T-helper 17 cell (primary cell): ENCODE measurements at regions not wholly inside any gene's neighbourhood (a gene's known extent, or its start where the extent isn't known, plus 50 kb on each side); places are given as distances from the start of the nearest gene placed in this dataset.

Experiments used
- ATAC-seq: fragments of 150-1000 bp; cut with Tn5 transposase; 2 replicates; pipeline ENCODE4 v1.10.0; 2021; ENCODE audit warnings: mild to moderate bottlenecking, moderate library complexity
- DNase-seq, 3 donors: peaks; one replicate each; pipeline versions ENCODE4 v3.0.0 to v3.0.0-alpha.2; 2020 to 2021
- H3K9me3 ChIP-seq: one replicate; pipeline ENCODE4 v1.7.0; 2013; ENCODE audit warnings: low read length, mild to moderate bottlenecking; ENCODE audit not compliant: control insufficient read depth, poor library complexity, severe bottlenecking
- H3K27ac Mint-ChIP-seq: one replicate; pipeline ENCODE4 v1.8.0; 2022; ENCODE audit warnings: mild to moderate bottlenecking, moderate library complexity, mixed read lengths
- H3K27me3 Mint-ChIP-seq: one replicate; pipeline ENCODE4 v1.8.0; 2022; ENCODE audit warnings: mixed read lengths
- H3K36me3 Mint-ChIP-seq: one replicate; pipeline ENCODE4 v1.8.0; 2022; ENCODE audit warnings: low read depth, mixed read lengths
- H3K4me1 Mint-ChIP-seq: one replicate; pipeline ENCODE4 v1.8.0; 2022; ENCODE audit warnings: mild to moderate bottlenecking, mixed read lengths
- H3K4me3 Mint-ChIP-seq: one replicate; pipeline ENCODE4 v1.8.0; 2022; ENCODE audit warnings: mild to moderate bottlenecking, moderate library complexity, mixed read lengths

DNA sequence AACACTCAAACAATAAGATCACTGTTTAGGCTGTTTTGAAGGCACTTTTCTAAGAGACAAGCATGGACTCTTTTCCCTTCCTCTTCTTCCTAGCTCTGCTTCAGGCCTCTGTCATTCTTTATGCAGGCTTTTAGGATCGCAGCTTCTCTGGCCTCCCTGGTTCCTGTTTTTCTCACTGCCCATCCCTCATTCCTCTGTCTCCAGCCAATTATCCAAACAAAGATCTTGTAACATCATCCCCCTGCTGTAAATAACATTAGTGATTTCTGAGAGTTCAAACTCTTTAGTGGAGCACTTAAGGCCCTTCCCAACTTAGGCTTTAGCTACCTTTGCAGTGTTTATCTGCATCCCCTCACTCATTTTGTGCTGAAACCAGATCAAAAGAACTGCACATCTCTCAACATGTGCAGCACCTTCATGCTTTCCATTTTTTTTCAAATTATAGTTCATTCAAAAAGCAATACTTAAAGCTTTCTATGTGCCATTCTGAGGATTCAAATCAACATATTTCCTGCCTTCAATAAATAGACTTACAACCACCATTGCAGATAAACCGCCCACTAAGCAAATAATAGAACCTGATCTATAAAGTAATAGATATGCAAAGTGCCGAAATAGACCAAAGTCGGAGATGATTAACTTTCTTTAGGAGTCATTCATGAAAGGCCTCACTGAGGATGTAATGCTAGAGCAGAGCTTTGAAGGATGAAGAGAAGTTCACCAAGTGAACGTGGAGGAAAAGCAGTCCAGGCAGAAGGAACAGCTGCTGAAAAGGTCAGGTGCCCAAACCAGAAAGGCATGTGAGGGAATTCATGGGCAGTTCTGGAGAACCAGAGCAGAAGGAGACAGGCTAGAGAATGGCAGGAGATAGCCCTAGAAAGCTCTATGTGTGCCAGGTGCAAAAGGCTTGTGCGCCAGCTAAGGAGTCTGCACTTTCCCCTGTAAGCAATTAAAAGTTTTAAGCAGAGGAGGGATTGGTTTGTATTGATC lies 95.8 kb upstream of the ZNF366 start:
- no peak for ATAC-seq
- peaks cover 9% of the 10 kb centered on the region for H3K27me3 Mint-ChIP-seq
- H3K36me3 Mint-ChIP-seq, result no peaks in the 10 kb centered on the region

DNA sequence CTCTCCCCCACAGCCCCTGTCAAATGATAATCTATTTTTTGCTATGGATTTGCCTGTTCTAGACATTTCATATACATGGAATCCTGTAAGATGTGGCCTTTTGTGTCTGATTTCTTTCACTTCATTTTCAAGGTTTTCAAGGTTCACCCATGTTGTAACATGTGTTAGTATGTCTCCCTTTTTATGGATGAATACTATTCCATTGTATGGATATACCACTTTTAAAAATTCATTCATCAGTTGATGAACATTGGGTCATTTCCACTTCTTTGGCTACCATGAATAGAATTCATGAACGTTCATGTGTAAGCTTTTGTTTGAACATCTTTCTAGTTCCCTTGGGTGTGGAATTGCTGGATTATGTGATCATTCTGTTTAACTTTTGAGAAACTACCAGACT lies 94.7 kb upstream of the ZNF366 start:
- DNase-seq, result no peak
- no peak for ATAC-seq
- Mint-ChIP-seq H3K4me1 (peaks cover 2% of the 10 kb centered on the region), H3K36me3 (no peaks in the 10 kb centered on the region), H3K27me3 (peaks cover 9% of the 10 kb centered on the region), H3K27ac (no peak overlapping the region), H3K4me3 (no peak overlapping the region)
- no peaks in the 10 kb centered on the region for H3K9me3 ChIP-seq

More for the DNA sequence above, 95.8 kb upstream of the ZNF366 start:
- DNase-seq, result no peak
- Mint-ChIP-seq H3K4me1 (peaks cover 2% of the 10 kb centered on the region), H3K4me3 (no peak overlapping the region), H3K27ac (no peak overlapping the region)
- no peaks in the 10 kb centered on the region for H3K9me3 ChIP-seq

DNA sequence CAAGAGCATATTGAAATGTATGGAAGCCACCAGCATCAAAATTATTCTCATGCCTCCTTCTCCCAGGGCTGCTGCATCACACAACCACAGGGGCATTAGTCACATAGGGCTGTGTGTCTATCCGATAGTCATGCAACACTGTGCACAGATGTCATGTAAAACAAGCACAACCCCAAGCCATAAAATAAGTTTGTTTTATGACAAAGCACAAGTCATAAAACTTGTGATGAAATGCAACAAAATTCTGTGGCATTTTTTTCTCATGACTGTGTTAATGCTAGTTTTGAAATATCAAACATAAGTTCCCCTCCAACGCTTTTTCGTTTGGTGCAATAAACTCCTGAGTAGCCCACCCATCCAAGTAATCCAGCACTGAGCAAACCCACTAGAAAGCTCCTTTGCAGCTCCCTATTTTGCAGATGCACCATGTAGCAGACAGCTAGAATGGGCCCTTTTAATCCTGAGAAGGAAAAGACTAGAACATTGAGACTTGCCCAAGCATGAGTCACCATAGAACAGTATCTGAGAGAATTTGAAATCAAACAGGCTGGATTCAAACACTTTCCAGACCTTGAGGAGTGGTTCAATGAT lies 93.3 kb upstream of the ZNF366 start:
- Mint-ChIP-seq H3K27me3 (peaks cover 4% of the 10 kb centered on the region), H3K4me3 (no peak overlapping the region), H3K4me1 (peaks cover 2% of the 10 kb centered on the region), H3K27ac (no peak overlapping the region), H3K36me3 (no peaks in the 10 kb centered on the region)
- H3K9me3 ChIP-seq, result no peaks in the 10 kb centered on the region
- ATAC-seq (no peak), DNase-seq (no peak)

DNA sequence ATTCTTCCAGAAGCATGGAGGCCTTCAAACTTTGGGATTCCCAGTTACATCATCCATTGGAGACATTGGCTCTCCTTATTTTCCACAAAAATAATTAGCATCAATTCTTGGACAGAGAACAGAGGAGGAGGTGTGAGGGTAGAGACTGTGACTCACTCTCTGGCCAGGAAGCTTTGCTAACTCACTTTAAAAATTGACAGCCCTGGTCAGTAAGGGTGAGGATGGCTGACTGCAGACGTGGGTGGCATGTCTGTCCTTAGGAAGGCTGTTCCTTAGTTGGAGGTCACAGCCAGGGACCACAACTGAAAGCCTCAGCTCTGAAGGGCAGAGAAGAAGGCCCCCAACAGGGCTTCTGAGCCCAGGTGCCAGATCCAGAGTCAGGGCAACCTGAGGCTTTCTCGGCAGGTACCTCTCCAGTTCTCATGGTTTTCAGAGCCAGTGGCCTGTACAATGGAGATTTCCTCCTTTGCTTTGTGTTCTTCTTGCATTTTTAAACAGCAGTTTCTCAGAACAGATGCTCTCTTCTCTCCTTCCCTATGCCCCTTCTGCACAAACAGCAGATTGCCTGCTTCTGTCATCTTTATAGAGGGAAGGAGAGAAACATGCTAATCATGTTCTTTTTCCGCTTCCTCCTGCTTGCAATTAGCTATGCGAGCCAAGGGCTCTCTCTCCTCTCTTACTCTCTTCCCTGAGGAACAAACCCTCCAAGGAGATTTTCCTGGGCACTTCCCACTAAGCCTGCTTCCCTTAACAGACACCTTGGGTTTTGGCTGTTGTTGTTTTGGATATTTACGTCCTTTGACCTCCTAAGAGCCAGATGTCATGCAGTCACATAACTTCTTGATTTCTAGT lies 92.5 kb upstream of the ZNF366 start:
- no peaks in the 10 kb centered on the region for H3K36me3 Mint-ChIP-seq
- H3K27me3 Mint-ChIP-seq, result peaks cover 7% of the 10 kb centered on the region
- H3K4me1 Mint-ChIP-seq, result peaks cover 2% of the 10 kb centered on the region
- no peaks in the 10 kb centered on the region for H3K9me3 ChIP-seq
- no peak overlapping the region for H3K27ac Mint-ChIP-seq
- ATAC-seq (no peak), DNase-seq (no peak)
- H3K4me3 Mint-ChIP-seq, result no peak overlapping the region

DNA sequence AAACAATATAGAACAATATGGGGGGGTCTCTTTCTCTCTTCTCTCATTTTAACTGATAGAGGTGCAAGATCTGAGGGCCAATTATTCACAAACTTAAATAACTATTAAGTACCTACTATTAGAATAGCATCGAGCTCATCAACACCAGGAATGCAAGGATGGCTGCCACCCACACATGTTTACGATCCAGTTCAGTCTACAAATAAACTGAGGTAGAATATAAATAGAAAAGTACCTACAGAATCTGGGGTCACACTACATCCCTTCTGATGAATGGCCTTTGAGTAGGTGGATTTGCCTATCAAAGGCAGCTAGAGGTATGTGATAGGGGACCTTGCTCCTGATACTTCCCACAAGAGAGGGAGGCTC lies 91.8 kb upstream of the ZNF366 start:
- Mint-ChIP-seq H3K4me1 (peaks cover 2% of the 10 kb centered on the region), H3K27ac (no peak overlapping the region), H3K36me3 (no peaks in the 10 kb centered on the region), H3K27me3 (peaks cover 14% of the 10 kb centered on the region), H3K4me3 (no peak overlapping the region)
- DNase-seq (no peak), ATAC-seq (no peak)
- no peaks in the 10 kb centered on the region for H3K9me3 ChIP-seq

DNA sequence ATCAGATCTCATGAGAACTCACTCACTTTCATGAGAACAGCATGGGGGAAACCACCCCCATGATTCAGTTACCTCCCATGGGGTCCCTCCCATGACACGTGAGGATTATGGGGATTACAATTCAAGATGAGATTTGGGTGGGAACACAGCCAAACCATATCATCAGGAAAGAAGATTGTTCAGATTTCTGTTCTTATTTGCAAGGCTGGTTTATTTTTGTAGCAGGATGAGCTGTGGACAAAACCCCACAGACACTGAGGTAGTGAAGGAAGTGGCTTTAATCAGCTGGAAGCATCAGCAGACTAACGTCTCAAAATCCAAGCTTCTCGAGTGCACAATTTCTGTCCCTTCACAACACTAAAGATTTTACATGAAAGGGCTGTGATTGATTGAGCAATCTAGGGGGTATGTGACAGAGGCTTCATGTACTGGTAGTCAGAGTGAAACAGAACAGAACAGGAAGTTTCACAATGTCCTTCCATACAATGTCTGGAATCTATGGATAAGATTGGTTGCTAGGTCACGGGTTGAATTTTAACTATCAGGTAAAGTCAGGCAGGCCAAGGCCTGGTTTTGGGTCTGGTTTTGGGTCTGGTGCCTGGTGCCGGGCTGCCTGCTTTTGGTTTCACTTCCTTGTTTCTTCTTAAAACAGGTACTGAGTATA lies 91.3 kb upstream of the ZNF366 start:
- no peak for ATAC-seq
- no peak for DNase-seq
- Mint-ChIP-seq H3K4me3 (no peak overlapping the region), H3K36me3 (no peaks in the 10 kb centered on the region), H3K4me1 (peaks cover 2% of the 10 kb centered on the region), H3K27ac (peak overlapping the region; percentile 30), H3K27me3 (peaks cover 15% of the 10 kb centered on the region)
- H3K9me3 ChIP-seq, result no peaks in the 10 kb centered on the region

DNA sequence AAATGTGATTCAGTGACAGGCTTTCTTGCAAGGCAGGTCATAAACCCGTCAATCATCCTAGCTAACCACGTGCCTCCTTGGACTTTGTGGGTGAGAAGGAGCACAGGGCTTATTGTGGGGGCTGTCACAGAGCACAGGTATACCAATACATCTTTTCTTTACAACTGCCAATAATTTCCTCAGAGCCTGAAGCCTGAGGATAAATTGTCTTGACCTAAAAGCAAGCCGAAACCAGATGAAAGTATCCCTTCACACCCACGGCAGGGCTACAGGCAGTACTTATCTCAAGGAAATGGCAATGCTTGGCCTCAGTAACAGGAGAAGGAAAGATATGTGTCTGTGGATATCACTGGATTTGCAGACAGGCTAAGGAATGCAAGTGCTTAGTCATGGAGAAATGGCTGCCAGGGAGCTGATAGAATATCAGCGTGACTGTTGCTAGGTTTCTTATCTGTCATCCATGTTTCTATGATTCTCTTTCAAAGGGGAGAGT lies 90.3 kb upstream of the ZNF366 start:
- H3K27me3 Mint-ChIP-seq, result peaks cover 15% of the 10 kb centered on the region
- no peaks in the 10 kb centered on the region for H3K36me3 Mint-ChIP-seq
- no peaks in the 10 kb centered on the region for H3K9me3 ChIP-seq
- no peak for ATAC-seq
- no peak overlapping the region for H3K27ac Mint-ChIP-seq
- H3K4me1 Mint-ChIP-seq, result peaks cover 2% of the 10 kb centered on the region
- DNase-seq, result no peak
- no peak overlapping the region for H3K4me3 Mint-ChIP-seq

DNA sequence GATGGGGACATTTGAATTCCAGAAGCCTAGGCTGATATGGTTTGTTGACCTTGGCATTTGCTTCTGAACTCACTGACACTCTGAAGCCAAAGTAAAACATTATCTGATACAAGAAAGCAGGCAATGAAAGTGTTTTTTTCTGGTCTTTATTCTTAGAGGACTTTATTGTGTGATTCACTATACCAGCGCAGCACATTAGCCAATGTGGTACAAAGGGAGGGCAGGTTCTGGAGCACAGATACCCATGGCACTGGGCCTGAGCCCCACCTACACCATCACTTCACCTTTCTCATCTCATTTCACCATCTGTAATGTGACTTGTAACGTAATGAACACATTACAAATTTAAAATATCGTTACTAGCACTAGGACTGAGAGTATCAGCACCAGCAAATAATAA lies 89.7 kb upstream of the ZNF366 start:
- no peaks in the 10 kb centered on the region for H3K36me3 Mint-ChIP-seq

DNA sequence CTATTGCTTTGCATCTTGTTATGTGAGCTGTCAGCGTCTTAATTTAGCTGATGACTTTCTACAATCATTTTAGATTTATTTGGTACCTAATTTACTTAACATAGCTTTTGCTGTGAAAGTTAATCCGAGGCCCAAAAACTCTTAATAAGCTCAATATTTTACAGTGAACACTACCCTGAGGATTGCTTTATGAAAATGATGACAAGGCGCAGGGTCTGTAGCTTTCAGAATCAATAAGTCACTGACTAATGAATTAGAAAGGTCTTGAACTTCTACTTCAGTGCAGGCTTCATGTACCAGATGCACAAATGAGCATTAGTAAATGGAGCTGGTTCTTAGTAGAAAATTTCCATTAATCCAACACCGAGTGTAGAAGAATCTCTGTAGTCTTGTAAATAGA lies 81.4 kb upstream of the ZNF366 start:
- Mint-ChIP-seq H3K27ac (no peak overlapping the region), H3K4me1 (peaks cover 2% of the 10 kb centered on the region), H3K4me3 (no peak overlapping the region), H3K27me3 (no peaks in the 10 kb centered on the region), H3K36me3 (no peaks in the 10 kb centered on the region)
- no peaks in the 10 kb centered on the region for H3K9me3 ChIP-seq
- no peak for DNase-seq
- no peak for ATAC-seq

More for the DNA sequence above, 89.7 kb upstream of the ZNF366 start:
- H3K4me3 Mint-ChIP-seq, result no peak overlapping the region
- H3K4me1 Mint-ChIP-seq, result peaks cover 2% of the 10 kb centered on the region
- H3K9me3 ChIP-seq, result no peaks in the 10 kb centered on the region
- peaks cover 15% of the 10 kb centered on the region for H3K27me3 Mint-ChIP-seq
- ATAC-seq (no peak), DNase-seq (no peak)
- no peak overlapping the region for H3K27ac Mint-ChIP-seq

DNA sequence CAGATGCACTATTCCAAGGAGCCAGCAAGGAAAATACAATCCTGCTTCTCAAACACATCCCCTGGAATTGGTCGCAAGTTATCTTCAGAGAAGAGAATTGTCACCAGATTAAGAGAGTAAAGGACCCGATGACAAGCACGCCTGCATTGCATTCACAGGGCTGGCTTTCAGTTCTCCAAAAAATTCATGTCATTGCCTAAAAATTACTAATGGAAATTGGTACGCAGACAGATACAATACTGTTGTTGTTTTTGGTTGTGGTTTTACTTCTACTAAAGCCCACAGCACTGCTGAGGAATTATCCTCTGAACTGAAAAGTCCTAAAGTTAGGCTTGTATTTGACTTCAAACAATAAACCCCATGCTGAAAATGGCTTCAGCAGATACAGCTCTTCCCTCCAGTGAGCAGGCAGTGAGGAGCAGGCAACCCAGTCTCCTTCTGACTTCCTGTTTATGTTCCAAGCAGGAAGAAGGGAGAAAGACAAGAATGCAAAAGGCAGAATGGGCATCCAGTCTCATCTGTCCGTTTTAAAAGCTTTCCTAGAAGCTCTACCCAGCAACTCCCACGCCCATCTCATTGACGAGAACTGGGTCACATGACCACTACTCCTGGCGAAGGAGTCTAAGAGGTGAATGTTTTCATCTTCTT lies 80.6 kb upstream of the ZNF366 start:
- H3K36me3 Mint-ChIP-seq, result no peaks in the 10 kb centered on the region
- ATAC-seq (no peak), DNase-seq (no peak)
- no peak overlapping the region for H3K27ac Mint-ChIP-seq
- peaks cover 5% of the 10 kb centered on the region for H3K4me1 Mint-ChIP-seq
- no peak overlapping the region for H3K4me3 Mint-ChIP-seq
- H3K9me3 ChIP-seq, result no peaks in the 10 kb centered on the region
- H3K27me3 Mint-ChIP-seq, result no peaks in the 10 kb centered on the region

DNA sequence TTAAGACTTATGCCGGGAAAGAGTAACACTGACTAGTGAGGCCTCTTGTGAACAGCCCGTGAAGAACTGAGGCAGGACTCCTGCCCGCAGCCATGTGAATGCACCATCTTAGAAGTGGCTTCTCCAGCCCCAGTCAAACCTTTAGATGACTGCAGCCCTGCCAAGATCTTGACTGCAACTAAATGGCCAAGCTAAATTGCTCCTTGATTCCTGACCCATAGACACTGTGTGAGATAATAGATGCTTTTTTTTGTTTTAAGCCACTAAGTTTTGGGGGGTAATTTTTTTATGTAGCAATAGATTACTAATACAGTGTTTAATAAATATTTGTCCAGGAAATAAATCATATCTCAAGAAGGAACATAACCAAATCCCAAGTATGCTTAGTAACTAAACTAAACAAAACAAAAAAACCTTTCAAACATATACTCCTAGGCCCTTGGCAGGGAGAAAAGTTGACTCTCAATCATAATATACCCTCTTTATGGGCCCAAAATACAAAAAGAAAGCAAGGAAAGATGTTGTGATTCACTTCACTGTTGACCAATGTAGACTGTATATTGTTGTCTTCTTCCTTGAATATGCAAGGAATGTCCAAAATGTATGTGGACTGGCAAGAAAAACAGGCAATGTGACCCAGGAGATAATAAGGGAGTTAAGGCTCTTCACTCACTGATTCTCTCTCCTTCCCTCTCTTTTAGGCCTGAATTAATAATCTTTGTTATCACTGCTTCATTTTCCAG lies 79.7 kb upstream of the ZNF366 start:
- Mint-ChIP-seq H3K4me3 (no peak overlapping the region), H3K27ac (no peak overlapping the region), H3K27me3 (no peaks in the 10 kb centered on the region), H3K36me3 (no peaks in the 10 kb centered on the region), H3K4me1 (peaks cover 5% of the 10 kb centered on the region)
- no peak for DNase-seq
- no peaks in the 10 kb centered on the region for H3K9me3 ChIP-seq
- no peak for ATAC-seq

DNA sequence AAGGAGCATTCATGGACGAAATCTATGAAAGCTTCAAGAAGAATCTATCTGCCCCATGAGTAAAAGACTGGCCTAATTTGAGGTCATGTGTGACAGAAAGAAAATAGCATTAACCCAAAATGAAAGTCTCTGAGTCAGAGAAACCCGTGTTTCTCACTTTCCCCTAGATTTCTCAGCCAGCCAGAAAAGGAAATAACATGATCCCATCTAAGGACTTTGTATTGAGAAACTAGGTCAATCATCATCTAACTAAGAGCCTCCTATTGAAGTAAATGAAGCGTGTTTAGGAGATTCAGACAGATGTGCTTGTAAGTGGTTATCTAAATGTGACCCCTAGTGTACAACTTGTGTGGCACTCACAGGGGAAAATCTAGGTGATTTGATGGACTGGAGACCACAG lies 77.3 kb upstream of the ZNF366 start:
- Mint-ChIP-seq H3K4me1 (peaks cover 5% of the 10 kb centered on the region), H3K4me3 (no peak overlapping the region), H3K27ac (no peak overlapping the region), H3K27me3 (no peaks in the 10 kb centered on the region), H3K36me3 (no peaks in the 10 kb centered on the region)
- DNase-seq, result no peak
- H3K9me3 ChIP-seq, result no peaks in the 10 kb centered on the region
- peak; percentile 74 for ATAC-seq
